ENCODE measurements at regions not wholly inside any gene's neighbourhood (a gene's known extent, or its start where the extent isn't known, plus 50 kb on each side); places are given as distances from the start of the nearest gene placed in this dataset.

GRCh38 chr2:240324312-240325015 is 111.0 kb upstream of the GPC1 start:
- TF ChIP-seq CTCF (IDR thresholded peaks at IDR 0.05) (no peak), POLR2AphosphoS5 (IDR thresholded peaks at IDR 0.05) (no peak), EP300 (IDR thresholded peaks at IDR 0.05) (no peak)

All from suprapubic skin (tissue), 4 donors.